GM20000 (cell line): ENCODE measurements at regions not wholly inside any gene's neighbourhood (a gene's known extent, or its start where the extent isn't known, plus 50 kb on each side); places are given as distances from the start of the nearest gene placed in this dataset.

ENCODE experiments used
- DNase-seq: peaks from one replicate; pipeline ENCODE4 v3.0.0; 2012; ENCODE audit warnings: low spot score
- CTCF ChIP-seq: IDR thresholded peaks from 2 replicates; pipeline ENCODE4 v1.5.1; 2012; ENCODE audit warnings: mild to moderate bottlenecking, control low read depth; ENCODE audit errors: extremely low read depth, missing control alignments

- no peak for TF ChIP-seq CTCF
- DNase-seq: no peak
Observed at GRCh38 chr18:26703170-26703930, 155.0 kb upstream of the KCTD1 start.

GRCh38 chr18:26702086-26702485 lies 153.7 kb upstream of the KCTD1 start:
- DNase-seq: no peak
- no peak for TF ChIP-seq CTCF

- TF ChIP-seq CTCF: no peak
- DNase-seq: no peak
Observed at GRCh38 chr18:26700728-26701127, 152.4 kb upstream of the KCTD1 start.

GRCh38 chr18:26700201-26700600 lies 151.8 kb upstream of the KCTD1 start:
- no peak for DNase-seq

GRCh38 chr18:26697186-26697884 lies 149.0 kb upstream of the KCTD1 start:
- no peak for TF ChIP-seq CTCF
- no peak for DNase-seq

More at GRCh38 chr18:26700201-26700600, 151.8 kb upstream of the KCTD1 start:
- no peak for TF ChIP-seq CTCF

GRCh38 chr18:26696786-26697185 lies 148.4 kb upstream of the KCTD1 start:
- DNase-seq: no peak
- TF ChIP-seq CTCF: no peak

GRCh38 chr18:26696308-26696707 lies 148.0 kb upstream of the KCTD1 start:
- no peak for TF ChIP-seq CTCF

More at GRCh38 chr18:26696308-26696707, 148.0 kb upstream of the KCTD1 start:
- DNase-seq: no peak
